ENCODE measurements at regions not wholly inside any gene's neighbourhood (a gene's known extent, or its start where the extent isn't known, plus 50 kb on each side); places are given as distances from the start of the nearest gene placed in this dataset.
"Not testable (repeated sequence)": the region's sequence is repeated elsewhere in the genome, so short reads cannot be mapped to it uniquely, and the experiment has no call there.

- no peak for DNase-seq (ENCODE audit: extremely low spot score)
- no peak for TF ChIP-seq SP1 (IDR thresholded peaks at IDR 0.05)
- no peak for TF ChIP-seq SUZ12 (IDR thresholded peaks at IDR 0.05)
- TF ChIP-seq LEF1 (IDR thresholded peaks at IDR 0.05; ENCODE audit: borderline replicate concordance) = no peak
- no peak for TF ChIP-seq ELF4 (IDR thresholded peaks at IDR 0.05)
- no peak for TF ChIP-seq PKNOX1 (IDR thresholded peaks at IDR 0.05)
- TF ChIP-seq NFRKB (IDR thresholded peaks at IDR 0.05) = no peak
- TF ChIP-seq FOXM1 (IDR thresholded peaks at IDR 0.05; ENCODE audit: borderline replicate concordance) = no peak
- TF ChIP-seq ARNT (IDR thresholded peaks at IDR 0.05) = no peak
- no peak for TF ChIP-seq TARDBP (IDR thresholded peaks at IDR 0.05)
- TF ChIP-seq ZNF384 (IDR thresholded peaks at IDR 0.05) = no peak
- no peak for TF ChIP-seq FOXK2 (IDR thresholded peaks at IDR 0.05)
- no peak for TF ChIP-seq HDGF (IDR thresholded peaks at IDR 0.05; ENCODE audit: borderline replicate concordance)
- no peak for TF ChIP-seq CTBP1 (IDR thresholded peaks at IDR 0.05; ENCODE audit: borderline replicate concordance)
- TF ChIP-seq L3MBTL2 (conservative IDR thresholded peaks at IDR 0.05) = no peak
- no peak for TF ChIP-seq BHLHE40 (IDR thresholded peaks at IDR 0.05; ENCODE audit: borderline replicate concordance)
- TF ChIP-seq FOXA1 (IDR thresholded peaks at IDR 0.05) = no peak
- CTCF ChIA-PET = no interaction called here
- POLR2A ChIA-PET = no interaction called here
Observed at GRCh38 chr3:165603196-165603595, 234.0 kb downstream of the BCHE start.

GRCh38 chr3:165572566-165572965, 264.7 kb downstream of the BCHE start:
- POLR2A ChIA-PET; CTCF ChIA-PET; DNase-seq (ENCODE audit: extremely low spot score): not testable (repeated sequence)

- POLR2A ChIA-PET = no interaction called here
- CTCF ChIA-PET = no interaction called here
- no peak for TF ChIP-seq FOXM1 (IDR thresholded peaks at IDR 0.05; ENCODE audit: borderline replicate concordance)
- no peak for TF ChIP-seq PKNOX1 (IDR thresholded peaks at IDR 0.05)
- no peak for TF ChIP-seq LEF1 (IDR thresholded peaks at IDR 0.05; ENCODE audit: borderline replicate concordance)
- no peak for TF ChIP-seq TARDBP (IDR thresholded peaks at IDR 0.05)
- no peak for TF ChIP-seq L3MBTL2 (conservative IDR thresholded peaks at IDR 0.05)
- no peak for TF ChIP-seq CTBP1 (IDR thresholded peaks at IDR 0.05; ENCODE audit: borderline replicate concordance)
- no peak for TF ChIP-seq HDGF (IDR thresholded peaks at IDR 0.05; ENCODE audit: borderline replicate concordance)
- no peak for TF ChIP-seq NFRKB (IDR thresholded peaks at IDR 0.05)
- TF ChIP-seq FOXK2 (IDR thresholded peaks at IDR 0.05) = no peak
- TF ChIP-seq SP1 (IDR thresholded peaks at IDR 0.05) = no peak
- DNase-seq (ENCODE audit: extremely low spot score) = no peak
Observed at GRCh38 chr3:165568907-165569462, 268.2 kb downstream of the BCHE start.

- ChIA-PET POLR2A (no interaction called here), CTCF (no interaction called here)
- DNase-seq (ENCODE audit: extremely low spot score) = no peak
- no peak for TF ChIP-seq SP1 (IDR thresholded peaks at IDR 0.05)
- no peak for TF ChIP-seq FOXK2 (IDR thresholded peaks at IDR 0.05)
- no peak for TF ChIP-seq ELF4 (IDR thresholded peaks at IDR 0.05)
- TF ChIP-seq BHLHE40 (IDR thresholded peaks at IDR 0.05; ENCODE audit: borderline replicate concordance) = no peak
- TF ChIP-seq ARNT (IDR thresholded peaks at IDR 0.05) = no peak
- no peak for TF ChIP-seq CTBP1 (IDR thresholded peaks at IDR 0.05; ENCODE audit: borderline replicate concordance)
- TF ChIP-seq SUZ12 (IDR thresholded peaks at IDR 0.05) = no peak
- no peak for TF ChIP-seq FOXM1 (IDR thresholded peaks at IDR 0.05; ENCODE audit: borderline replicate concordance)
- no peak for TF ChIP-seq HDGF (IDR thresholded peaks at IDR 0.05; ENCODE audit: borderline replicate concordance)
- TF ChIP-seq NFRKB (IDR thresholded peaks at IDR 0.05) = no peak
- no peak for TF ChIP-seq PKNOX1 (IDR thresholded peaks at IDR 0.05)
- TF ChIP-seq FOXA1 (IDR thresholded peaks at IDR 0.05) = no peak
- TF ChIP-seq ZNF384 (IDR thresholded peaks at IDR 0.05) = no peak
- no peak for TF ChIP-seq L3MBTL2 (conservative IDR thresholded peaks at IDR 0.05)
- TF ChIP-seq TARDBP (IDR thresholded peaks at IDR 0.05) = no peak
Observed at GRCh38 chr3:165555785-165556184, 281.4 kb downstream of the BCHE start.

- no peak for DNase-seq (ENCODE audit: extremely low spot score)
- TF ChIP-seq L3MBTL2 (conservative IDR thresholded peaks at IDR 0.05) = no peak
- no peak for TF ChIP-seq FOXK2 (IDR thresholded peaks at IDR 0.05)
- TF ChIP-seq FOXM1 (IDR thresholded peaks at IDR 0.05; ENCODE audit: borderline replicate concordance) = no peak
- TF ChIP-seq ELF4 (IDR thresholded peaks at IDR 0.05) = no peak
- no peak for TF ChIP-seq ARNT (IDR thresholded peaks at IDR 0.05)
- no peak for TF ChIP-seq FOXA1 (IDR thresholded peaks at IDR 0.05)
- no peak for TF ChIP-seq TARDBP (IDR thresholded peaks at IDR 0.05)
- no peak for TF ChIP-seq BHLHE40 (IDR thresholded peaks at IDR 0.05; ENCODE audit: borderline replicate concordance)
- TF ChIP-seq CTBP1 (IDR thresholded peaks at IDR 0.05; ENCODE audit: borderline replicate concordance) = no peak
- no peak for TF ChIP-seq SP1 (IDR thresholded peaks at IDR 0.05)
- TF ChIP-seq HDGF (IDR thresholded peaks at IDR 0.05; ENCODE audit: borderline replicate concordance) = no peak
- TF ChIP-seq NFRKB (IDR thresholded peaks at IDR 0.05) = no peak
- TF ChIP-seq LEF1 (IDR thresholded peaks at IDR 0.05; ENCODE audit: borderline replicate concordance) = no peak
- TF ChIP-seq ZNF384 (IDR thresholded peaks at IDR 0.05) = no peak
- no peak for TF ChIP-seq PKNOX1 (IDR thresholded peaks at IDR 0.05)
- TF ChIP-seq SUZ12 (IDR thresholded peaks at IDR 0.05) = no peak
- POLR2A ChIA-PET = no interaction called here
- CTCF ChIA-PET = no interaction called here
Observed at GRCh38 chr3:165553371-165553770, 283.9 kb downstream of the BCHE start.

- TF ChIP-seq FOXA1 (IDR thresholded peaks at IDR 0.05) (no peak), HDGF (IDR thresholded peaks at IDR 0.05; ENCODE audit: borderline replicate concordance) (no peak), NFRKB (IDR thresholded peaks at IDR 0.05) (no peak), PKNOX1 (IDR thresholded peaks at IDR 0.05) (no peak), TARDBP (IDR thresholded peaks at IDR 0.05) (no peak), FOXK2 (IDR thresholded peaks at IDR 0.05) (no peak), LEF1 (IDR thresholded peaks at IDR 0.05; ENCODE audit: borderline replicate concordance) (no peak)
- ChIA-PET CTCF (no interaction called here), POLR2A (no interaction called here)
- DNase-seq (ENCODE audit: extremely low spot score) = no peak
Observed at GRCh38 chr3:165549665-165550064, 287.6 kb downstream of the BCHE start.

All from HEK293T (cell line).